Trophoblast cell (in vitro differentiated cells and primary cell): ENCODE measurements at regions not wholly inside any gene's neighbourhood (a gene's known extent, or its start where the extent isn't known, plus 50 kb on each side); places are given as distances from the start of the nearest gene placed in this dataset.

Source experiments
- DNase-seq, 2 donors: peaks; one replicate each; pipeline ENCODE4 v3.0.0-alpha.2; 2016
- H2AFZ ChIP-seq: 2 replicates; pipeline ENCODE4 v1.6.1; 2013; ENCODE audit warnings: low read length, moderate library complexity, mild to moderate bottlenecking; ENCODE audit not compliant: insufficient read depth, poor library complexity
- H2AK5ac ChIP-seq: 2 replicates; pipeline ENCODE4 v1.6.1; 2013; ENCODE audit warnings: mild to moderate bottlenecking, low read length
- H2BK120ac ChIP-seq: 2 replicates; pipeline ENCODE4 v1.6.1; 2013; ENCODE audit warnings: low read length, mild to moderate bottlenecking, moderate library complexity; ENCODE audit not compliant: insufficient read depth, poor library complexity
- H2BK12ac ChIP-seq: 2 replicates; pipeline ENCODE4 v1.6.1; 2013; ENCODE audit warnings: mild to moderate bottlenecking, low read length, moderate library complexity
- H2BK5ac ChIP-seq: 2 replicates; pipeline ENCODE4 v1.6.1; 2013; ENCODE audit warnings: low read length, low read depth, moderate library complexity, mild to moderate bottlenecking; ENCODE audit not compliant: poor library complexity
- H3K14ac ChIP-seq: 2 replicates; pipeline ENCODE4 v1.6.1; 2013; ENCODE audit warnings: mild to moderate bottlenecking, low read length
- H3K18ac ChIP-seq: 2 replicates; pipeline ENCODE4 v1.6.1; 2013; ENCODE audit warnings: mild to moderate bottlenecking, low read length
- H3K23ac ChIP-seq: 2 replicates; pipeline ENCODE4 v1.6.1; 2013; ENCODE audit warnings: low read length
- H3K27ac ChIP-seq: 2 replicates; pipeline ENCODE4 v1.5.1; 2013; ENCODE audit warnings: low read depth, mild to moderate bottlenecking, inconsistent platforms, low read length, moderate library complexity
- H3K27me3 ChIP-seq: 2 replicates; pipeline ENCODE4 v1.6.1; 2013; ENCODE audit warnings: inconsistent platforms, mild to moderate bottlenecking, low read length, moderate library complexity; ENCODE audit not compliant: insufficient read depth
- H3K36me3 ChIP-seq, 2 experiments: 1 replicate in 1 of 2; 2 replicates in 1 of 2; pipeline ENCODE4 v1.6.1; 2013; ENCODE audit warnings: low read length in 2 of 2, mild to moderate bottlenecking in 2 of 2, moderate library complexity in 1 of 2; ENCODE audit not compliant: insufficient read depth in 2 of 2, control insufficient read depth in 1 of 2
- H3K4ac ChIP-seq: 2 replicates; pipeline ENCODE4 v1.6.1; 2013; ENCODE audit warnings: low read depth, mild to moderate bottlenecking, low read length, moderate library complexity
- H3K4me1 ChIP-seq, 2 experiments: 1 replicate in 1 of 2; 2 replicates in 1 of 2; pipeline ENCODE4 v1.6.1; 2013; ENCODE audit warnings: low read length in 2 of 2, mild to moderate bottlenecking in 2 of 2, moderate library complexity in 1 of 2; ENCODE audit not compliant: insufficient read depth in 2 of 2, control insufficient read depth in 1 of 2
- H3K4me2 ChIP-seq: 2 replicates; pipeline ENCODE4 v1.6.1; 2013; ENCODE audit warnings: inconsistent platforms, mild to moderate bottlenecking, low read length, moderate library complexity
- H3K4me3 ChIP-seq: 2 replicates; pipeline ENCODE4 v1.5.1; 2013; ENCODE audit warnings: mild to moderate bottlenecking, low read depth, low read length, inconsistent platforms
- H3K79me1 ChIP-seq: one replicate; pipeline ENCODE4 v1.6.1; 2013; ENCODE audit warnings: low read length
- H3K79me2 ChIP-seq: 2 replicates; pipeline ENCODE4 v1.6.1; 2013; ENCODE audit warnings: low read length, mild to moderate bottlenecking; ENCODE audit not compliant: control insufficient read depth, insufficient read depth, poor library complexity
- H3K9ac ChIP-seq: 2 replicates; pipeline ENCODE4 v1.6.1; 2013; ENCODE audit warnings: mild to moderate bottlenecking, low read length
- H3K9me3 ChIP-seq: 2 replicates; pipeline ENCODE4 v1.6.1; 2013; ENCODE audit warnings: low read depth, mild to moderate bottlenecking, control low read depth, inconsistent platforms, low read length; ENCODE audit not compliant: insufficient read depth
- H4K12ac ChIP-seq: 2 replicates; pipeline ENCODE4 v1.6.1; 2013; ENCODE audit warnings: low read depth, mild to moderate bottlenecking, low read length, moderate library complexity
- H4K8ac ChIP-seq: 2 replicates; pipeline ENCODE4 v1.6.1; 2013; ENCODE audit warnings: low read depth, mild to moderate bottlenecking, low read length, moderate library complexity
- H4K91ac ChIP-seq: one replicate; pipeline ENCODE4 v1.6.1; 2013; ENCODE audit warnings: low read depth, mild to moderate bottlenecking, low read length, moderate library complexity
- WGBS: extraction: QIAGEN DNeasy Blood & Tissue Kit; methylation state at CpG from one replicate; pipeline ENCODE4 v1.1.7; 2013; ENCODE audit warnings: missing lambda C conversion rate; ENCODE audit not compliant: insufficient read length, insufficient coverage; ENCODE audit errors: extremely low coverage; 5-methylcytosine and 5-hydroxymethylcytosine counted together

- Histone ChIP-seq H2BK5ac (no peak overlapping the region), H2AK5ac (no peak overlapping the region), H2BK120ac (no peak overlapping the region), H3K27ac (no peak overlapping the region), H3K9ac (no peak overlapping the region), H3K18ac (no peak overlapping the region), H3K14ac (no peak overlapping the region), H3K23ac (no peak overlapping the region), H3K79me2 (no peaks in the 10 kb centered on the region), H2AFZ (no peak overlapping the region), H3K4me3 (no peak overlapping the region), H3K4me2 (no peak overlapping the region), H4K8ac (no peak overlapping the region), H3K79me1 (no peaks in the 10 kb centered on the region), H4K12ac (no peak overlapping the region), H3K4me1 (peaks cover 1 to 2% of the 10 kb centered on the region in 2 experiments), H3K36me3 (no peaks in the 10 kb centered on the region), H3K27me3 (no peaks in the 10 kb centered on the region), H3K9me3 (no peaks in the 10 kb centered on the region), H2BK12ac (no peak overlapping the region), H4K91ac (no peak overlapping the region), H3K4ac (no peak overlapping the region)
- DNase-seq = no peak
- no CpG with 5 or more reads among the region's 3 CpGs for WGBS
Measured at GRCh38 chr2:58543442-58543841, 302.3 kb upstream of the FANCL start.

- Histone ChIP-seq H4K12ac (no peak overlapping the region), H3K14ac (no peak overlapping the region), H3K23ac (no peak overlapping the region), H3K27me3 (no peaks in the 10 kb centered on the region), H3K79me1 (no peaks in the 10 kb centered on the region), H2AFZ (no peak overlapping the region), H3K4me2 (no peak overlapping the region), H3K4me3 (no peak overlapping the region), H4K91ac (no peak overlapping the region), H2BK12ac (no peak overlapping the region), H4K8ac (no peak overlapping the region), H2BK120ac (no peak overlapping the region), H2BK5ac (no peak overlapping the region), H3K9ac (no peak overlapping the region), H3K18ac (no peak overlapping the region), H2AK5ac (no peak overlapping the region), H3K9me3 (no peaks in the 10 kb centered on the region), H3K36me3 (no peaks in the 10 kb centered on the region), H3K27ac (no peak overlapping the region), H3K79me2 (no peaks in the 10 kb centered on the region), H3K4ac (no peak overlapping the region), H3K4me1 (peaks cover 1 to 2% of the 10 kb centered on the region in 2 experiments)
- DNase-seq = no peak
- no CpG with 5 or more reads among the region's 7 CpGs for WGBS
Measured at GRCh38 chr2:58541511-58541910, 300.4 kb upstream of the FANCL start.

GRCh38 chr2:58540681-58541080 lies 299.6 kb upstream of the FANCL start:
- Histone ChIP-seq H2BK120ac (peak overlapping the region; percentile 66), H3K4me2 (peak overlapping the region; percentile 41), H3K79me1 (no peaks in the 10 kb centered on the region), H2AFZ (no peak overlapping the region), H4K91ac (no peak overlapping the region), H3K27ac (peak overlapping the region; percentile 15), H2BK12ac (no peak overlapping the region), H3K23ac (no peak overlapping the region), H3K79me2 (no peaks in the 10 kb centered on the region), H2AK5ac (no peak overlapping the region), H3K4me3 (no peak overlapping the region), H3K14ac (no peak overlapping the region), H3K27me3 (no peaks in the 10 kb centered on the region), H4K12ac (no peak overlapping the region), H3K36me3 (no peaks in the 10 kb centered on the region), H3K4ac (no peak overlapping the region), H3K9ac (no peak overlapping the region), H2BK5ac (no peak overlapping the region), H4K8ac (peak overlapping the region; percentile 29), H3K4me1 (peaks cover 1 to 2% of the 10 kb centered on the region in 2 experiments), H3K18ac (no peak overlapping the region), H3K9me3 (no peaks in the 10 kb centered on the region)
- no peak for DNase-seq
- no CpG with 5 or more reads among the region's 4 CpGs for WGBS

- no peak overlapping the region for H2BK5ac ChIP-seq
- WGBS = no CpG with 5 or more reads among the region's 4 CpGs
- no peak overlapping the region for H2BK12ac ChIP-seq
Measured at GRCh38 chr2:58539973-58540372, 298.8 kb upstream of the FANCL start.

More at GRCh38 chr2:58539973-58540372, 298.8 kb upstream of the FANCL start:
- H2AK5ac ChIP-seq = no peak overlapping the region
- no peaks in the 10 kb centered on the region for H3K79me1 ChIP-seq
- no peak for DNase-seq
- H3K4ac ChIP-seq = no peak overlapping the region
- H3K27ac ChIP-seq = no peak overlapping the region
- no peak overlapping the region for H3K4me3 ChIP-seq
- H4K12ac ChIP-seq = no peak overlapping the region
- H3K14ac ChIP-seq = no peak overlapping the region
- H2BK120ac ChIP-seq = no peak overlapping the region
- H3K23ac ChIP-seq = no peak overlapping the region
- no peak overlapping the region for H3K18ac ChIP-seq
- no peaks in the 10 kb centered on the region for H3K79me2 ChIP-seq
- no peaks in the 10 kb centered on the region for H3K9me3 ChIP-seq
- no peaks in the 10 kb centered on the region for H3K27me3 ChIP-seq
- no peak overlapping the region for H4K8ac ChIP-seq
- H2AFZ ChIP-seq = no peak overlapping the region
- no peak overlapping the region for H4K91ac ChIP-seq
- H3K36me3 ChIP-seq = no peaks in the 10 kb centered on the region
- peaks cover 2 to 4% of the 10 kb centered on the region in 2 experiments for H3K4me1 ChIP-seq
- H3K4me2 ChIP-seq = no peak overlapping the region
- H3K9ac ChIP-seq = no peak overlapping the region
